Thyroid gland (tissue), 4 donors: ENCODE measurements at regions not wholly inside any gene's neighbourhood (a gene's known extent, or its start where the extent isn't known, plus 50 kb on each side); places are given as distances from the start of the nearest gene placed in this dataset.
A peak's percentile ranks its signal among the peaks of the same experiment; 100 is the strongest.

Experiments
- CTCF ChIP-seq, 6 experiments: fragments of 200-600 bp in 3 of 6; fragments of 450-650 bp in 3 of 6; sonication (generic) in 3 of 6; IDR thresholded peaks; one replicate each; pipeline ENCODE4 v1.5.1; 2016 to 2019; ENCODE audit warnings: antibody characterized with exemption in 6 of 6, mild to moderate bottlenecking in 2 of 6, inconsistent platforms in 1 of 6, moderate library complexity in 1 of 6
- POLR2A ChIP-seq, 2 donors: fragments of 450-650 bp; IDR thresholded peaks; one replicate each; pipeline ENCODE4 v1.6.1; 2017; ENCODE audit warnings: antibody characterized with exemption in 2 of 2, mild to moderate bottlenecking in 2 of 2, moderate library complexity in 1 of 2

- TF ChIP-seq CTCF (IDR thresholded peaks at IDR 0.05), result peak; percentile 43 to 89 (median 60)
- no peak for TF ChIP-seq POLR2A (IDR thresholded peaks at IDR 0.05)
Observed at GRCh38 chr7:65216469-65216868, 157.2 kb upstream of the ZNF92 start.
